ENCODE measurements at regions not wholly inside any gene's neighbourhood (a gene's known extent, or its start where the extent isn't known, plus 50 kb on each side); places are given as distances from the start of the nearest gene placed in this dataset.

DNA sequence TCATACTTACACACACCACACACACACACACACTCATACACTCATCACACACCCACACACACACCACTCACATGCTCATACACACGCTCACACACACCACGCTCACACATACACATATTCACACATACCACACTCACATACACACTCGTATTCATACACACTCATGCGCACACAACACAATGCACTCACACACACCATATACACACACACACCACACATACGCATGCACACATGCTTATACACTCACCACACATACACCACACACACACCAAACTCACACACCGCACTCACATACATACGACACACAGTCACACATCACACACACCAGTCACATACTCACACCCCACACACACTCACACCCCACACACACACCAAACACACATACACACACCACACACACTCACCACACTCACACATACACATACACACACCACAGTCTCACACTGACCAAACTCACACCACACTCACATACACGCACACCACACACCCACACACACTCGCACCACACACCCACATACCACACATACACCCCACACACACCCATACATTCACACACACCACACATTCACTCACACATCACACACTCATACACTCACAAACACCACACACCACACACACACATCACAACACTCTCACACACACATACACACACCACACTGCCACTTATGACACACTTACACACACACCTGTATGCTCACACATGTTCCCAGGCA lies 88.9 kb downstream of the IRX5 start:
- TF ChIP-seq, protein P1, sequence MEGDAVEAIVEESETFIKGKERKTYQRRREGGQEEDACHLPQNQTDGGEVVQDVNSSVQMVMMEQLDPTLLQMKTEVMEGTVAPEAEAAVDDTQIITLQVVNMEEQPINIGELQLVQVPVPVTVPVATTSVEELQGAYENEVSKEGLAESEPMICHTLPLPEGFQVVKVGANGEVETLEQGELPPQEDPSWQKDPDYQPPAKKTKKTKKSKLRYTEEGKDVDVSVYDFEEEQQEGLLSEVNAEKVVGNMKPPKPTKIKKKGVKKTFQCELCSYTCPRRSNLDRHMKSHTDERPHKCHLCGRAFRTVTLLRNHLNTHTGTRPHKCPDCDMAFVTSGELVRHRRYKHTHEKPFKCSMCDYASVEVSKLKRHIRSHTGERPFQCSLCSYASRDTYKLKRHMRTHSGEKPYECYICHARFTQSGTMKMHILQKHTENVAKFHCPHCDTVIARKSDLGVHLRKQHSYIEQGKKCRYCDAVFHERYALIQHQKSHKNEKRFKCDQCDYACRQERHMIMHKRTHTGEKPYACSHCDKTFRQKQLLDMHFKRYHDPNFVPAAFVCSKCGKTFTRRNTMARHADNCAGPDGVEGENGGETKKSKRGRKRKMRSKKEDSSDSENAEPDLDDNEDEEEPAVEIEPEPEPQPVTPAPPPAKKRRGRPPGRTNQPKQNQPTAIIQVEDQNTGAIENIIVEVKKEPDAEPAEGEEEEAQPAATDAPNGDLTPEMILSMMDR (conservative IDR thresholded peaks at IDR 0.05 in 1 of 2, IDR thresholded peaks at IDR 0.05 in 1 of 2; ENCODE audit: extremely low read depth in 1 of 2, insufficient read depth in 1 of 2, low read depth in 1 of 2, low read length in 2 of 2): no peak
- TF ChIP-seq EZH2 (IDR thresholded peaks at IDR 0.05; ENCODE audit: borderline replicate concordance, low read length): no peak
